Heart right ventricle (tissue), 16 donors: ENCODE measurements at regions not wholly inside any gene's neighbourhood (a gene's known extent, or its start where the extent isn't known, plus 50 kb on each side); places are given as distances from the start of the nearest gene placed in this dataset.

Experiments used
- ATAC-seq, 8 donors: fragments of 200-7000 bp; cut with Tn5 transposase; one replicate each; pipeline ENCODE4 v1.9.1; 2020; ENCODE audit warnings: mild to moderate bottlenecking in 8 of 8, moderate library complexity in 8 of 8, moderate number of reproducible peaks in 1 of 8
- DNase-seq, 2 donors: peaks; one replicate each; pipeline ENCODE4 v3.0.0-alpha.2; 2020
- H3K27ac ChIP-seq, 10 donors: fragments of 200-600 bp; sonication (generic) in 2 of 10; one replicate each; pipeline versions ENCODE4 v1.5.0 to v1.8.0; 2020 to 2022; ENCODE audit warnings: mild to moderate bottlenecking in 3 of 10
- H3K27me3 ChIP-seq, 7 donors: fragments of 200-600 bp; one replicate each; pipeline ENCODE4 v1.8.0; 2021 to 2022; ENCODE audit warnings: mild to moderate bottlenecking in 2 of 7
- H3K36me3 ChIP-seq, 9 donors: fragments of 200-600 bp; sonication (generic) in 1 of 9; one replicate each; pipeline versions ENCODE4 v1.5.0 to v1.8.0; 2020 to 2022; ENCODE audit warnings: mild to moderate bottlenecking in 2 of 9
- H3K4me1 ChIP-seq, 9 donors: fragments of 200-600 bp; sonication (generic) in 1 of 9; one replicate each; pipeline versions ENCODE4 v1.5.0 to v1.8.0; 2020 to 2022; ENCODE audit warnings: mild to moderate bottlenecking in 4 of 9
- H3K4me3 ChIP-seq, 10 donors: fragments of 200-600 bp; sonication (generic) in 2 of 10; one replicate each; pipeline versions ENCODE4 v1.5.0 to v1.8.0; 2020 to 2022; ENCODE audit warnings: mild to moderate bottlenecking in 7 of 10, moderate library complexity in 2 of 10
- H3K9me3 ChIP-seq, 11 donors: fragments of 200-600 bp in 10 of 11; sonication (generic) in 2 of 11; one replicate each; pipeline versions ENCODE4 v1.5.0 to v1.8.0; 2013 to 2022; ENCODE audit warnings: mild to moderate bottlenecking in 2 of 11, control low read depth in 1 of 11, moderate library complexity in 1 of 11
- WGBS, 2 donors: extraction: QIAGEN DNeasy Blood & Tissue Kit; methylation state at CpG; one replicate each; pipeline ENCODE4 v1.1.7; 2013; ENCODE audit warnings: inconsistent platforms in 1 of 2; 5-methylcytosine and 5-hydroxymethylcytosine counted together
- intact Hi-C, 10 donors: fragments of 100-400 bp; cut with DNase I; formaldehyde crosslinking; loops; one replicate each; pipeline versions ENCODE4 v1.11.1 to v1.14.2; 2022
- TF ChIP-seq, protein P1 (sequence below), 9 donors: fragments of 200-600 bp; sonication (generic) in 2 of 9; IDR thresholded peaks; one replicate each; pipeline versions ENCODE4 v1.5.0 to v1.8.0; 2021 to 2022; ENCODE audit warnings: antibody characterized with exemption in 9 of 9, mild to moderate bottlenecking in 5 of 9, moderate library complexity in 1 of 9
- donor health status: Arrhythmogenic right ventricular cardiomyopathy.
- donor health status: ischemic (EF 13 %, LVEDD 7.1; RV severe dilation, severe dysfunction).
- donor health status: healthy with polysubstance abuse.
- donor health status: DM: no; HTN: yes; CAD: no.
- donor health status: DM: no; HTN: no; CAD: no.
- donor health status: ischemic (EF 25% LVEDD 6.9; RV normal size, moderate dysfunction).
- donor health status: ischemic (EF 25% LVEDD 5.7; RV mildly dilated, moderate dysfunction).
- donor health status: healthy.
- donor health status: DM: yes; HTN: yes; CAD: no.
- donor health status: Ischemic cardiomyopathy.
- donor health status: ischemic (EF 35%, LVEDD 5.7; RV mildly dilated, moderate dysfunction).
- donor health status: nonischemic (EF 11% LVEDD 7.7; RV severe dilation, severe dysfunction).
- donor health status: DM: yes; HTN: yes; CAD: no.
- donor health status: PGD.
- donor health status: ischemic (EF 29% LVEDD 5.4; RV normal size, mild dysfunction).
- donor health status: nonischemic (EF 23%, LVEDD 6.1; RV moderate dilation, normal function).

DNA sequence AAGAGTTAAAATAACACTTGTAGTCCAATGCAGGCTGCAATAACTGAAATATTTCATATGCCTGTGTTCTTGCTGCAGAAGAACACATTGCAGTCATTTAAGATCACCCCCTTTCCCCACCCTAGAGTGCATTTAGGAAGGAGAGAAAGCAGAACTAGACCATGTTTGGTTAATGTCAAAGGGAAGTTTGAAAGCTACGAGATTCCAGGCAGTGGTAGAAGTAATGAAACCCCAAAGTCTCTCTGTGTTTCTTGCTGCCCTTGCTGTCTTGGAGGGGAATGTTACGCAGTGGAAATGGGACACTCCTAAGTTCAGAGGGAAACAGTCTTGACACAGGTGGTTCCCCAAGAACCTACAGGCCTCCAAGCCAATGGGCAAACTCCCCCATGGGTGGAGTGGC, 242.9 kb downstream of the PTEN start:
- WGBS, 2 donors = 88% methylated on average over 2 of the region's 2 CpGs

DNA sequence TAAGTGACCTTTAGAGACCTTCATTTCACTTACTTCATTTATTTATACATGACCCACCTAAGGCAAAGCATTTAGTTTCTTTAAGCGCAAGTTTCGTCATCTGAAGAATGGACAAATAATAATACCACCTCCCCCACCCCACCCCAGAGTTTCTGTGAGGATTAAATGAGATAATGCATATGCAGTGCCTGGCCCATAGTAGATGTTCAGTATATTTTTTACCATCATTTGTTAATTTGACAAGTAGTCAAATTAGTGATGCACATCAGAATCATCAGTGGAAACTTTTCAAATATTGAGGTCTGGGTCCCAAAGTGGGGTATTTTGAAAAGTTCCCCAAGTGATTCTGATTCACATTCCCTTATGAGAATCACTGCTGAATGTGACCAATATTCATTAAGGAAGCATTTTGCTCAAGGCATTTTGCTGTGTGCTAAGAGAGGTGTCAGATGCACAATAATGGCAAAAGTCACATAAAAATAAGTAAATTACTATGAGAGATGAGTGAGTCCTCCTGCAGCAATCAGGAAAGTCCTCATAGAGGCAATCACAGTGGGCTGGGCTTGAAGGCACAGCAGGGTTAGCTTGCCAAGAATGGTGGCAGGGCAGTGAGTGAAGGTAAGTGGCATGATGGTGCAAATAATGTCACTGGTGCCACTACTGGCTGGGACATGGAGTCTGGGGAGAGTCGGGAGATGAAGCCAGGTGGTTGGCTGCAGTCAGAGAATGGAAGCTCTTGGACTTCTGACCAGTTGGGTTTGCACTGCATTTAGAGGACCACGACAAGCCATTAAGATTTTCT, 244.1 kb downstream of the PTEN start:
- Histone ChIP-seq H3K27me3 (no peaks in the 10 kb centered on the region), H3K4me3 (no peak overlapping the region), H3K4me1 (peaks cover 0 to 51% (median 0%) of the 10 kb centered on the region in 9 donors), H3K9me3 (no peaks in the 10 kb centered on the region), H3K36me3 (no peaks in the 10 kb centered on the region), H3K27ac (peak overlapping the region in 2 of 10 donors; percentile 15 to 83)
- DNase-seq (no peak), ATAC-seq (no peak)
- WGBS, 2 donors = 95% methylated on average over 4 of the region's 4 CpGs
- TF ChIP-seq, protein P1, sequence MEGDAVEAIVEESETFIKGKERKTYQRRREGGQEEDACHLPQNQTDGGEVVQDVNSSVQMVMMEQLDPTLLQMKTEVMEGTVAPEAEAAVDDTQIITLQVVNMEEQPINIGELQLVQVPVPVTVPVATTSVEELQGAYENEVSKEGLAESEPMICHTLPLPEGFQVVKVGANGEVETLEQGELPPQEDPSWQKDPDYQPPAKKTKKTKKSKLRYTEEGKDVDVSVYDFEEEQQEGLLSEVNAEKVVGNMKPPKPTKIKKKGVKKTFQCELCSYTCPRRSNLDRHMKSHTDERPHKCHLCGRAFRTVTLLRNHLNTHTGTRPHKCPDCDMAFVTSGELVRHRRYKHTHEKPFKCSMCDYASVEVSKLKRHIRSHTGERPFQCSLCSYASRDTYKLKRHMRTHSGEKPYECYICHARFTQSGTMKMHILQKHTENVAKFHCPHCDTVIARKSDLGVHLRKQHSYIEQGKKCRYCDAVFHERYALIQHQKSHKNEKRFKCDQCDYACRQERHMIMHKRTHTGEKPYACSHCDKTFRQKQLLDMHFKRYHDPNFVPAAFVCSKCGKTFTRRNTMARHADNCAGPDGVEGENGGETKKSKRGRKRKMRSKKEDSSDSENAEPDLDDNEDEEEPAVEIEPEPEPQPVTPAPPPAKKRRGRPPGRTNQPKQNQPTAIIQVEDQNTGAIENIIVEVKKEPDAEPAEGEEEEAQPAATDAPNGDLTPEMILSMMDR (IDR thresholded peaks at IDR 0.05) = no peak
- intact Hi-C loops = no loop called here

More for the DNA sequence above, 242.9 kb downstream of the PTEN start:
- H3K36me3 ChIP-seq = no peaks in the 10 kb centered on the region
- ATAC-seq (peak in 4 of 8 donors; percentile 33 to 58 (median 48)), DNase-seq (no peak)
- TF ChIP-seq, protein P1 (IDR thresholded peaks at IDR 0.05) = no peak
- peaks cover 0 to 51% (median 0%) of the 10 kb centered on the region in 9 donors for H3K4me1 ChIP-seq
- intact Hi-C loops = no loop called here
- no peak overlapping the region for H3K4me3 ChIP-seq
- H3K27me3 ChIP-seq = no peaks in the 10 kb centered on the region
- H3K9me3 ChIP-seq = no peaks in the 10 kb centered on the region
- H3K27ac ChIP-seq = peak overlapping the region in 2 of 10 donors; percentile 45 to 83

DNA sequence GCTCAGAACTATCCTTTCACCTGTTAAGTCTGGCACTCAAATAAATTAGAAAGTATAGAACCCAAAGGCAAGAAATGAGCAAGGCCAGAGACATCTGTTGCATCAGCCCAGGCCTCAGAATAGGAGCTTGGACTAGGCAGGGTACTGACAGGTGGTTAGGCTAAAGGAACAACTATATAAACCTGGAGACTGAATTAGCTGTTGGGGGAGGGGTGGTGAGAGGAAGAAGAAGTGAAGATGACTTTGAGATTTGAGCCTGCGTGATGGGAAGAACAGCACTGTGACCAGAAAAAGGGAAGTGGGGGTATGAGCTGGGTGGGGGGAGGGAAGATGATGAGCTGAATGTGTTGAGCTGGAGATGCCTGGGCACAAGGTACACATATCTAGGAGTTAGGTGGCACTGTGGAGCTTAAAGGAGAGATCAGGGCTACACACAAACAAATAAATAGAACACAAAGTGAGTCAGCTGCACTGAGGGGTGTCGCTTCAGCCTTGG, 244.7 kb downstream of the PTEN start:
- WGBS, 2 donors = 83 to 90% methylated on average over 2 of the region's 2 CpGs
- Histone ChIP-seq H3K27ac (peak overlapping the region in 2 of 10 donors; percentile 15 to 83), H3K4me1 (peaks cover 0 to 55% (median 0%) of the 10 kb centered on the region in 9 donors), H3K4me3 (no peak overlapping the region), H3K9me3 (no peaks in the 10 kb centered on the region), H3K36me3 (no peaks in the 10 kb centered on the region), H3K27me3 (no peaks in the 10 kb centered on the region)
- peak in 1 of 2 donors; percentile 20 for DNase-seq
- TF ChIP-seq, protein P1 (IDR thresholded peaks at IDR 0.05) = no peak
- ATAC-seq = peak in 6 of 8 donors; percentile 16 to 58 (median 39)
- intact Hi-C loops = no loop called here

DNA sequence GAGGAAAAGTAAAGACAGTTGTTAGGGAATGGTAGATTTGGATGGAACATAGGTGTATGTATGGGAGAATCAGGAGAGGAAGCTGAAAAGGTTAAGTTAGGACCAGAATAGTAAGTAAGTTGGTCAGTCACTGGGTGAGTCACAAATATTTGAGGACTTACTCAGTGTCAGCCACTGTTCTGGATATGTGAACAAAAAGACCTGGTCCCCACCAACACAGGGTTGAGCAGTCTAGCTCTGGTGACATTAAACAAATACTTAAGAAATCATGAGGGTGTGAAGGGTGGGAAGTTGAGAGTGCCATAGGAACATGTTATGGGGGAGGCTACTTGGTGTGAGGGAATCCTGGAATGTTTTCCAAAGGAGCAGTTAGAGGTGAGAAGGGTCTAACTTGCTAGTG, 246.9 kb downstream of the PTEN start:
- H3K4me3 ChIP-seq = no peak overlapping the region
- no peak for DNase-seq
- ATAC-seq = peak in 3 of 8 donors; percentile 37 to 49 (median 41)
- H3K27me3 ChIP-seq = no peaks in the 10 kb centered on the region
- intact Hi-C loops = loop anchor here in 7 of 10 donors (5.0 to 10.0 kb wide), 4 partner anchors 248 to 274 kb away; partner anchors contain the start of genes KLLN (in 2 of the 7) and PTEN (in 2 of the 7)
- no peaks in the 10 kb centered on the region for H3K9me3 ChIP-seq
- no peak overlapping the region for H3K27ac ChIP-seq
- TF ChIP-seq, protein P1 (IDR thresholded peaks at IDR 0.05) = no peak
- no peaks in the 10 kb centered on the region for H3K36me3 ChIP-seq
- H3K4me1 ChIP-seq = peaks cover 0 to 61% (median 7%) of the 10 kb centered on the region in 9 donors
